Motor neuron (in vitro differentiated cells): ENCODE measurements at regions not wholly inside any gene's neighbourhood (a gene's known extent, or its start where the extent isn't known, plus 50 kb on each side); places are given as distances from the start of the nearest gene placed in this dataset.

Experiments
- ATAC-seq, 8 experiments: fragments of 200-7000 bp; cut with Tn5 transposase; replicated peaks in 6 of 8; 2 replicates each; pipeline ENCODE4 v1.8.0; 2021; ENCODE audit warnings: mild to moderate bottlenecking in 8 of 8, moderate library complexity in 8 of 8
- H3K27ac ChIP-seq, 2 donors: fragments of 250-450 bp; sonication (Bioruptor Pico); 2 replicates each; pipeline ENCODE4 v1.9.0; 2021; ENCODE audit warnings: antibody characterized with exemption in 2 of 2, mild to moderate bottlenecking in 2 of 2, moderate library complexity in 1 of 2
- H3K4me1 ChIP-seq, 2 donors: fragments of 250-450 bp; sonication (Bioruptor Pico); replicated peaks in 1 of 2; 2 replicates each; pipeline ENCODE4 v1.6.1; 2021; ENCODE audit warnings: antibody characterized with exemption in 2 of 2, mild to moderate bottlenecking in 2 of 2, moderate library complexity in 1 of 2
- H3K4me3 ChIP-seq, 5 donors: fragments of 250-450 bp; sonication (Bioruptor Pico); 2 replicates each; pipeline ENCODE4 v1.9.0; 2021; ENCODE audit warnings: antibody characterized with exemption in 5 of 5, mild to moderate bottlenecking in 5 of 5, moderate library complexity in 4 of 5
- whole genome bisulfite sequencing, 10 experiments: fragments of 450-650 bp; shearing (Covaris generic); methylation state at CpG; one replicate each; pipeline ENCODE4 v1.0.0; 2022; 5-methylcytosine and 5-hydroxymethylcytosine counted together
- in situ Hi-C, 9 experiments: fragments of 400-800 bp; cut with MboI; loops; one replicate each; pipeline ENCODE4 v1.15.0; 2021; ENCODE audit warnings: low sequenced_read_pairs in 9 of 9, low pct_unique_long_range_greater_than_20kb in 2 of 9; ENCODE audit not compliant: unreplicated experiment in 9 of 9

- Histone ChIP-seq H3K27ac (no peak overlapping the region), H3K4me3 (no peak overlapping the region), H3K4me1 (no peaks in the 10 kb centered on the region)
- no peak for ATAC-seq
- in situ Hi-C loops, result no loop called here
These were observed 1548.1 kb upstream of the ZEB2 start for GRCh38 chr2:146068051-146068450.

GRCh38 chr2:146048141-146048540 is 1528.2 kb upstream of the ZEB2 start:
- WGBS, 10 experiments, result 57 to 100% (median 100%) methylated on average over 1 of the region's 1 CpG; no CpG with 5 or more reads in 2 of the 10 experiments
- ATAC-seq, result no peak
- Histone ChIP-seq H3K4me3 (no peak overlapping the region), H3K4me1 (no peaks in the 10 kb centered on the region), H3K27ac (no peak overlapping the region)
- in situ Hi-C loops, result no loop called here

- ATAC-seq, result peak in 5 of 8 experiments; percentile 30 to 82 (median 71)
- Histone ChIP-seq H3K4me1 (peaks cover 7 to 12% of the 10 kb centered on the region in 2 donors), H3K4me3 (peak overlapping the region in 1 of 5 donors; percentile 8), H3K27ac (peak overlapping the region; percentile 36 to 45)
- WGBS, 10 experiments, result 18 to 69% (median 34%) methylated on average over 1 to 8 of the region's 8 CpGs; no CpG with 5 or more reads in 2 of the 10 experiments
- in situ Hi-C loops, result no loop called here
These were observed 1521.5 kb upstream of the ZEB2 start for GRCh38 chr2:146041274-146041910.

- peak in 3 of 8 experiments; percentile 52 to 55 (median 54) for ATAC-seq
- H3K27ac ChIP-seq, result no peak overlapping the region
- WGBS, 10 experiments, result 0 to 100% (median 55%) methylated on average over 2 to 3 of the region's 3 CpGs; no CpG with 5 or more reads in 3 of the 10 experiments
- in situ Hi-C loops, result no loop called here
- no peak overlapping the region for H3K4me3 ChIP-seq
- H3K4me1 ChIP-seq, result peaks cover 7 to 12% of the 10 kb centered on the region in 2 donors
These were observed 1520.1 kb upstream of the ZEB2 start for GRCh38 chr2:146040051-146040450.

- Histone ChIP-seq H3K27ac (no peak overlapping the region), H3K4me1 (peaks cover 7 to 12% of the 10 kb centered on the region in 2 donors), H3K4me3 (no peak overlapping the region)
- 29 to 100% (median 82%) methylated on average over 1 of the region's 1 CpG for WGBS, 10 experiments
- ATAC-seq, result no peak
- in situ Hi-C loops, result no loop called here
These were observed 1518.1 kb upstream of the ZEB2 start for GRCh38 chr2:146038014-146038413.

GRCh38 chr2:146037334-146037870 is 1517.5 kb upstream of the ZEB2 start:
- in situ Hi-C loops, result no loop called here
- Histone ChIP-seq H3K4me1 (peaks cover 7 to 12% of the 10 kb centered on the region in 2 donors), H3K4me3 (no peak overlapping the region), H3K27ac (no peak overlapping the region)
- WGBS, 10 experiments, result 67 to 96% (median 84%) methylated on average over 4 to 7 of the region's 7 CpGs
- no peak for ATAC-seq

- peak in 1 of 8 experiments; percentile 36 for ATAC-seq
- no peaks in the 10 kb centered on the region for H3K4me1 ChIP-seq
- H3K4me3 ChIP-seq, result no peak overlapping the region
- H3K27ac ChIP-seq, result no peak overlapping the region
- 68 to 100% (median 100%) methylated on average over 1 to 3 of the region's 3 CpGs; no CpG with 5 or more reads in 2 of the 10 experiments for WGBS, 10 experiments
- in situ Hi-C loops, result no loop called here
These were observed 1511.2 kb upstream of the ZEB2 start for GRCh38 chr2:146031158-146031557.

DNA sequence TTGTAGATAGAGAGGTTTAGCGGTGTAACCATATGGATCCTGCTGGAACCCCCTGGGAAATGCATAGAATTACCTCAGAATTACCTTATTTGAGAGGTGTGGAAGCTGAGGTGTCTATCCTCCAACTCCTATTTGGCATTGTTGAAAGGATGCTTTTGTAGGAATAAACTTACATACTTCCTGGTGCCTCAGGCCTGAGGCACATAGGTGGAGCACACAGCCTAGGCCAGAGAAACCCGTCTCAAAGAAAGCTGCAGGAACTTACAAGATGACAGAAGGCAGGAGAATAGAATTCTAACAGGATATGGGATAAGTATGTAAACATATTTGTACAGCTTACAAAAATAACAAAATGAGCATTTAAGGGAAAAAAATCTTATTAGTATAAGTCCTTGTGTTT is 1507.2 kb upstream of the ZEB2 start:
- in situ Hi-C loops, result no loop called here
- Histone ChIP-seq H3K4me3 (no peak overlapping the region), H3K4me1 (no peaks in the 10 kb centered on the region), H3K27ac (no peak overlapping the region)
- WGBS, 10 experiments, result 14 to 100% (median 50%) methylated on average over 1 of the region's 2 CpGs; no CpG with 5 or more reads in 4 of the 10 experiments
- peak in 2 of 8 experiments; percentile 38 to 68 for ATAC-seq

DNA sequence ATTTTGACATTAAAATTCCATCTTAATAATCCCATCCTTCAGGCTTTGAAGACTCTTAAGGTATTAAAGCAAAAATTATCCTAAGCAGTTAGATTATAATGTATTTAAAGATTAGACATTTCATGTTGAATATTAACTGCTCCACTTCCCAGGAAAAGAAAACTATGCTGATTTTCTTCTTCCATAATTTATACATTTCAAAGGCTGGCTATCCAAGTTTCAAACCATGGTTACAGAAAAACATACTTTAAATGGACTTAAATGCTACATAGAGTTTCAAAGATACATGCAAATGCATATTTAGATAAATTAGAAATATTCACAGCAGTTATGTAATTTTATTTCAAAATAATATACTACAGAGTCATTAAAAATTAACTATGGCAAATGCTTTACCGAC is 1505.6 kb upstream of the ZEB2 start:
- in situ Hi-C loops, result no loop called here
- WGBS, 10 experiments, result 6 to 100% (median 85%) methylated on average over 1 of the region's 1 CpG; no CpG with 5 or more reads in 2 of the 10 experiments
- peak in 3 of 8 experiments; percentile 29 to 75 (median 50) for ATAC-seq
- Histone ChIP-seq H3K27ac (no peak overlapping the region), H3K4me3 (no peak overlapping the region), H3K4me1 (no peaks in the 10 kb centered on the region)

GRCh38 chr2:146024212-146024743 is 1504.4 kb upstream of the ZEB2 start:
- Histone ChIP-seq H3K4me3 (no peak overlapping the region), H3K27ac (no peak overlapping the region), H3K4me1 (no peaks in the 10 kb centered on the region)
- peak in 1 of 8 experiments; percentile 80 for ATAC-seq
- WGBS, 10 experiments, result 0 to 100% (median 85%) methylated on average over 1 of the region's 1 CpG; no CpG with 5 or more reads in 3 of the 10 experiments
- in situ Hi-C loops, result no loop called here

DNA sequence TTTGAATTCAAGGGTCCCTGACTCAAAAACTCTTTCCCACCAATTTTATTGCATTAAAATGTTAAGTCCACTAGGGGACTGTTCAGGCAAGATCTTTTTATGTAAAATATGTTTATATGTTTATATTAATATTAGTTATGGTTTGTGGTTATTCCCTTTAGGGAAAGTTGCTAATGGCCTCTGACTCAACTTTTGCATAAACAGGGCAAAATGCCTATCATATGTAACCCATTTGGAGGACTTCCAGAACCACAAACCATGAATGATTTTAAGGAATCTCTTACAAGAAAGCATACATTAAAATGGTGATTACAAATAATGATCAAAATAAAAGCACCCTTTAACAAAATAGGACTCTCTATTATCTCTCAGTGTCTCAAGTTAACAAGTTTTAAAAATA is 1484.5 kb upstream of the ZEB2 start:
- H3K4me1 ChIP-seq, result no peaks in the 10 kb centered on the region
- no peak overlapping the region for H3K27ac ChIP-seq
- peak in 1 of 8 experiments; percentile 60 for ATAC-seq
- in situ Hi-C loops, result no loop called here
- no peak overlapping the region for H3K4me3 ChIP-seq

- no peaks in the 10 kb centered on the region for H3K4me1 ChIP-seq
- H3K4me3 ChIP-seq, result no peak overlapping the region
- no peak overlapping the region for H3K27ac ChIP-seq
- in situ Hi-C loops, result no loop called here
- ATAC-seq, result no peak
- 79 to 100% (median 94%) methylated on average over 1 to 4 of the region's 4 CpGs; no CpG with 5 or more reads in 4 of the 10 experiments for WGBS, 10 experiments
These were observed 1483.4 kb upstream of the ZEB2 start for GRCh38 chr2:146003337-146003736.

DNA sequence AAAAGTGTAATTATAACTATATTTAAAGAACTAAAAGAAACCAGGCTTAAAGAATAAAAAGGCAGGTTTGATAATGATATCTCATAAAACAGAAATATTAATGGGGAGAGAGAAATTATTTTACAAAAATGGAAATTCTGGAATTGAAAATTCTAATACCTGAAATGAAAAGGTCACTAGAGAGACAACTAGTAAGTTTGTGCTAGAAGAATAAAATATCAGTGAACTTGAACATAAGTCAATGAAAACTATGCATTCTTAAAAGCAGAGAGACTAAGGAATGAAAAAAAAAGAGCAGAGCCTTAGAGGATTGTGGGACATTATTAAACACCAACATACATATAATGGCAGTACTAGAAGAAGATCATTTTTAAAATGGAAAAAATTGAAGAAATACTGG is 1475.0 kb upstream of the ZEB2 start:
- in situ Hi-C loops, result no loop called here

DNA sequence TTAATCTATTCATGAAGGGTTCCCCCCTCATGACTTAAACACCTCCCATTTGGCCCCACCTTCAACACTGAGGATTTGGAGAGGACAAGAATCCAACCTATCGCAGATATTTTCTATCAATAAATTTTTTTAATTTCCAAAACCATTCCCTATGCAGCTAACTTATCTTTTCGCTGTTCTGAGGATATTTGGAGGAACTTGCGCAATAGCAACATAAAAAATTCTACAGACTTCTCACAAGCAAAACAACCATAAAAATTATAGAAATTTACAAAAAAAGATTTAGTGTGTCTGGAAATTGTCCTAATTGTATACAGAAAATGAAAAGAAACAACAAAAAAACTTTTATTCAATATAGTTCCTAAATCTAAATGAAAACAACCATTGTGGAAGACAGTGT is 1472.7 kb upstream of the ZEB2 start:
- ATAC-seq, result no peak
- Histone ChIP-seq H3K4me1 (no peaks in the 10 kb centered on the region), H3K27ac (no peak overlapping the region), H3K4me3 (no peak overlapping the region)
- WGBS, 10 experiments, result 88 to 100% (median 97%) methylated on average over 1 to 3 of the region's 3 CpGs
- in situ Hi-C loops, result no loop called here

More for the DNA sequence above, 1475.0 kb upstream of the ZEB2 start:
- no peak for ATAC-seq
- Histone ChIP-seq H3K27ac (no peak overlapping the region), H3K4me1 (no peaks in the 10 kb centered on the region), H3K4me3 (no peak overlapping the region)
